RWPE2 (cell line): ENCODE measurements at regions not wholly inside any gene's neighbourhood (a gene's known extent, or its start where the extent isn't known, plus 50 kb on each side); places are given as distances from the start of the nearest gene placed in this dataset.
"Not testable (repeated sequence)": the region's sequence is repeated elsewhere in the genome, so short reads cannot be mapped to it uniquely, and the experiment has no call there.

ENCODE experiments used
- ATAC-seq: fragments of 200-7000 bp; cut with Tn5 transposase; 3 replicates; pipeline ENCODE4 v1.9.1; 2021; ENCODE audit warnings: low read depth
- DNase-seq: peaks from one replicate; pipeline ENCODE4 v3.0.0-alpha.2; 2020; ENCODE audit warnings: low spot score
- H3K27ac ChIP-seq: fragments of 450-650 bp; 2 replicates; pipeline ENCODE4 v1.5.1; 2017; ENCODE audit warnings: mild to moderate bottlenecking; ENCODE audit not compliant: poor library complexity, severe bottlenecking
- H3K27me3 ChIP-seq: fragments of 250-450 bp; sonication (Bioruptor Pico); 2 replicates; pipeline ENCODE4 v1.5.1; 2021; ENCODE audit warnings: mild to moderate bottlenecking, moderate library complexity; ENCODE audit not compliant: insufficient read depth, poor library complexity, severe bottlenecking
- H3K36me3 ChIP-seq: fragments of 250-450 bp; sonication (Bioruptor Pico); 2 replicates; pipeline ENCODE4 v1.5.1; 2020; ENCODE audit warnings: low read depth, mild to moderate bottlenecking, moderate library complexity
- H3K4me1 ChIP-seq: fragments of 250-450 bp; sonication (Bioruptor Pico); 2 replicates; pipeline ENCODE4 v1.5.1; 2021; ENCODE audit warnings: mild to moderate bottlenecking, moderate library complexity; ENCODE audit not compliant: insufficient read depth, poor library complexity, severe bottlenecking
- H3K4me3 ChIP-seq: fragments of 250-450 bp; sonication (Bioruptor Pico); 2 replicates; pipeline ENCODE4 v1.5.1; 2021; ENCODE audit warnings: mild to moderate bottlenecking, moderate library complexity; ENCODE audit not compliant: severe bottlenecking
- H3K9me3 ChIP-seq: fragments of 250-450 bp; sonication (Bioruptor Pico); 2 replicates; pipeline ENCODE4 v1.5.1; 2021; ENCODE audit warnings: mild to moderate bottlenecking, moderate library complexity; ENCODE audit not compliant: severe bottlenecking
- TF ChIP-seq, protein P1 (sequence below): fragments of 450-650 bp; IDR thresholded peaks from one replicate; pipeline ENCODE4 v1.5.1; 2017; ENCODE audit warnings: mild to moderate bottlenecking, moderate library complexity; ENCODE audit not compliant: poor library complexity, severe bottlenecking

- H3K27me3 ChIP-seq: no peaks in the 10 kb centered on the region
- no peaks in the 10 kb centered on the region for H3K4me1 ChIP-seq
- H3K36me3 ChIP-seq: no peaks in the 10 kb centered on the region
- DNase-seq: no peak
- no peaks in the 10 kb centered on the region for H3K9me3 ChIP-seq
- H3K27ac ChIP-seq: no peak overlapping the region
- H3K4me3 ChIP-seq: no peak overlapping the region
- ATAC-seq: peak; percentile 48; the same call in 2 of the 3 replicates
- TF ChIP-seq, protein P1, sequence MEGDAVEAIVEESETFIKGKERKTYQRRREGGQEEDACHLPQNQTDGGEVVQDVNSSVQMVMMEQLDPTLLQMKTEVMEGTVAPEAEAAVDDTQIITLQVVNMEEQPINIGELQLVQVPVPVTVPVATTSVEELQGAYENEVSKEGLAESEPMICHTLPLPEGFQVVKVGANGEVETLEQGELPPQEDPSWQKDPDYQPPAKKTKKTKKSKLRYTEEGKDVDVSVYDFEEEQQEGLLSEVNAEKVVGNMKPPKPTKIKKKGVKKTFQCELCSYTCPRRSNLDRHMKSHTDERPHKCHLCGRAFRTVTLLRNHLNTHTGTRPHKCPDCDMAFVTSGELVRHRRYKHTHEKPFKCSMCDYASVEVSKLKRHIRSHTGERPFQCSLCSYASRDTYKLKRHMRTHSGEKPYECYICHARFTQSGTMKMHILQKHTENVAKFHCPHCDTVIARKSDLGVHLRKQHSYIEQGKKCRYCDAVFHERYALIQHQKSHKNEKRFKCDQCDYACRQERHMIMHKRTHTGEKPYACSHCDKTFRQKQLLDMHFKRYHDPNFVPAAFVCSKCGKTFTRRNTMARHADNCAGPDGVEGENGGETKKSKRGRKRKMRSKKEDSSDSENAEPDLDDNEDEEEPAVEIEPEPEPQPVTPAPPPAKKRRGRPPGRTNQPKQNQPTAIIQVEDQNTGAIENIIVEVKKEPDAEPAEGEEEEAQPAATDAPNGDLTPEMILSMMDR: no peak
Observed at GRCh38 chr21:28283641-28284490, 708.8 kb downstream of the LTN1 start.

- H3K4me3 ChIP-seq: no peak overlapping the region
- no peaks in the 10 kb centered on the region for H3K4me1 ChIP-seq
- no peaks in the 10 kb centered on the region for H3K36me3 ChIP-seq
- DNase-seq: no peak
- ATAC-seq: no peak
- no peaks in the 10 kb centered on the region for H3K9me3 ChIP-seq
- no peak overlapping the region for H3K27ac ChIP-seq
- no peaks in the 10 kb centered on the region for H3K27me3 ChIP-seq
- TF ChIP-seq, protein P1: no peak
Observed at GRCh38 chr21:28282833-28283232, 709.8 kb downstream of the LTN1 start.

DNA sequence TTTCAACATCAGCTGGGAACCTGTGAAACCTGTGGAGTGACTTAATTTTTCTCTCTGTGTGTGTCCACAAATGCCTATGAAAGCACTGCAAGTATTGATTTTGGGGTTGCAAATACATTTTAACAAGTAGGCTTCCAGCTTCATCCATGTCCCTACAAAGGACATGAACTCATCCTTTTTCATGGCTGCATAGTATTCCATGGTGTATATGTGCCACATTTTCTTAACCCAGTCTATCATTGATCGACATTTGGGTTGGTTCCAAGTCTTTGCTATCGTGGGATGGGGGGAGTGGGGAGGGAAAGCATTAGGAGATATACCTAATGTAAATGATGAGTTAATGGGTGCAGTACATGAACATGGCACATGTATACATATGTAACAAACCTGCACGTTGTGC, 711.3 kb downstream of the LTN1 start:
- ATAC-seq, H3K27ac ChIP-seq, DNase-seq, H3K9me3 ChIP-seq, H3K4me1 ChIP-seq, H3K27me3 ChIP-seq, H3K4me3 ChIP-seq, H3K36me3 ChIP-seq: not testable (repeated sequence)

GRCh38 chr21:28280611-28281010, 712.1 kb downstream of the LTN1 start:
- DNase-seq: no peak
- no peaks in the 10 kb centered on the region for H3K36me3 ChIP-seq
- no peak overlapping the region for H3K4me3 ChIP-seq
- TF ChIP-seq, protein P1: no peak
- no peaks in the 10 kb centered on the region for H3K4me1 ChIP-seq
- H3K27ac ChIP-seq: no peak overlapping the region
- H3K27me3 ChIP-seq: no peaks in the 10 kb centered on the region
- H3K9me3 ChIP-seq: no peaks in the 10 kb centered on the region
- ATAC-seq: no peak

DNA sequence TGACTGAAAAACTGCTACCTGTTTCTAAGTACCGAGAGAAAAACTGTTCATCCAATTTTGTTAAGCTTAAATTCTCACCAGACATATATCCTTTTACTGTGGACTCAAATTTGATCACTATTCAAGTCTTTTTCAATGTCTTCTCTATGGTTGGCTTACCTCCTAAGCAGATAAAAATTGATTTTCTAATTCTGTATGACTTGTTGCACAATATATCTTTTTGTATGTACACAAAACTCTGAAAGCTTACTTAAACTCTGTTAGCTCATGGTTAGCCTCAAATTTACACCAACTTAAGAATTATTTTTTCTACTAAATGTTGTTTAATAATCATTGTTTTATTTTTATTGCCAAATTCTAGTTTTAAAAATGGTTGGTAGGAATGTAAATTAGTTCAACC, 715.4 kb downstream of the LTN1 start:
- TF ChIP-seq, protein P1: no peak
- Histone ChIP-seq H3K4me1 (no peaks in the 10 kb centered on the region), H3K27ac (no peak overlapping the region), H3K36me3 (no peaks in the 10 kb centered on the region), H3K9me3 (no peaks in the 10 kb centered on the region), H3K4me3 (no peak overlapping the region), H3K27me3 (no peaks in the 10 kb centered on the region)
- DNase-seq (no peak), ATAC-seq (no peak)
